Activated CD4-positive, alpha-beta T cell treated with anti-CD3 and anti-CD28 coated beads, Interleukin-2, Interleukin-4, amounts not matched to agents 100 ng/mL and 50 ng/mL, durations not matched to agents 16 hours and 8 hours (primary cell): ENCODE measurements at regions not wholly inside any gene's neighbourhood (a gene's known extent, or its start where the extent isn't known, plus 50 kb on each side); places are given as distances from the start of the nearest gene placed in this dataset.
A peak's percentile ranks its signal among the peaks of the same experiment; 100 is the strongest.

Experiments used
- DNase-seq: peaks from one replicate; pipeline ENCODE4 v3.0.0-alpha.2; 2020; ENCODE audit warnings: low spot score

- DNase-seq, result no peak
Measured at GRCh38 chr14:36028665-36029064, 147.9 kb downstream of the PTCSC3 start.

- peak; percentile 34 for DNase-seq
Measured at GRCh38 chr14:36028218-36028617, 148.3 kb downstream of the PTCSC3 start.

- no peak for DNase-seq
Measured at GRCh38 chr14:36027354-36027753, 149.2 kb downstream of the PTCSC3 start.

- no peak for DNase-seq
Measured at GRCh38 chr14:36022765-36023410, 153.6 kb downstream of the PTCSC3 start.

GRCh38 chr14:36021591-36022320 is 154.8 kb downstream of the PTCSC3 start:
- peak; percentile 11 for DNase-seq

- DNase-seq, result peak; percentile 43
Measured at GRCh38 chr14:36021030-36021422, 155.5 kb downstream of the PTCSC3 start.

- DNase-seq, result no peak
Measured at GRCh38 chr14:36020120-36021029, 156.1 kb downstream of the PTCSC3 start.

GRCh38 chr14:36019126-36019525 is 157.4 kb downstream of the PTCSC3 start:
- peak; percentile 70 for DNase-seq

- DNase-seq, result no peak
Measured at GRCh38 chr14:36014236-36014635, 162.3 kb downstream of the PTCSC3 start.

GRCh38 chr14:36013483-36013882 is 163.0 kb downstream of the PTCSC3 start:
- no peak for DNase-seq

GRCh38 chr14:36012621-36013020 is 163.9 kb downstream of the PTCSC3 start:
- no peak for DNase-seq

- no peak for DNase-seq
Measured at GRCh38 chr14:36009643-36010042, 166.9 kb downstream of the PTCSC3 start.

- DNase-seq, result peak; percentile 22
Measured at GRCh38 chr14:36006623-36007022, 169.9 kb downstream of the PTCSC3 start.

- DNase-seq, result no peak
Measured at GRCh38 chr14:36005670-36006069, 170.9 kb downstream of the PTCSC3 start.

- no peak for DNase-seq
Measured at GRCh38 chr14:36001936-36002335, 174.6 kb downstream of the PTCSC3 start.

GRCh38 chr14:35999294-35999693 is 173.2 kb downstream of the BRMS1L start:
- no peak for DNase-seq

- no peak for DNase-seq
Measured at GRCh38 chr14:35998303-35998702, 172.2 kb downstream of the BRMS1L start.

- DNase-seq, result no peak
Measured at GRCh38 chr14:35993684-35993960, 167.5 kb downstream of the BRMS1L start.

GRCh38 chr14:35992816-35993683 is 166.9 kb downstream of the BRMS1L start:
- DNase-seq, result no peak

GRCh38 chr14:35991356-35991755 is 165.2 kb downstream of the BRMS1L start:
- DNase-seq, result no peak

GRCh38 chr14:35989736-35990135 is 163.6 kb downstream of the BRMS1L start:
- no peak for DNase-seq
